ENCODE measurements at regions not wholly inside any gene's neighbourhood (a gene's known extent, or its start where the extent isn't known, plus 50 kb on each side); places are given as distances from the start of the nearest gene placed in this dataset.

DNA sequence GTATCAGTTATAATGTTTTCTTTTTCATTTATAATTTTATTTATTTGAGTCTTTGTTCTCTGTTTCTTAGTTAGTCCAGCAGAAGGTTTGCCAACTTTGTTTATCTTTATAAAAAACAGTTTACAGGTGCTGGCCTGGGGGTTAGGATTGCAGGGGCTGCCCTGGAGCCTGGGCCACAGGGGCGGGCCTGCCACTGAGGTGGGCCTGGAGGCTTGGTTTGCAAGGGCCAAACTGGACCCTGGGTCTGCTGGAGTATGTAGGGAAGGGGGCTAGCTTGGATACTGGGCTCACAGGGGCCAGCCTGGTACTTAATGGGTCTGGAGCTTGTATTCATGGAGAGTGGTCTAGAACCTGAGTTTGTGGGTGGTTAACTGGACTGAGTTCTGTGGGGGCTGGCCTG, 789.9 kb upstream of the ADGRL4 start:
- DNase-seq (no peak), ATAC-seq (ENCODE audit: low read depth) (no peak)
- ChIA-PET POLR2A (no interaction called here), CTCF (no interaction called here)
- Mint-ChIP-seq H3K4me1 (peaks cover 3% of the 10 kb centered on the region), H3K9me3 (peaks cover 10% of the 10 kb centered on the region), H3K4me3 (no peak overlapping the region), H3K27me3 (no peaks in the 10 kb centered on the region), H3K27ac (no peak overlapping the region), H3K36me3 (ENCODE audit: low read depth) (no peaks in the 10 kb centered on the region)
- intact Hi-C loops (cut with micrococcal nuclease) = no loop called here
- TF ChIP-seq, protein P1, sequence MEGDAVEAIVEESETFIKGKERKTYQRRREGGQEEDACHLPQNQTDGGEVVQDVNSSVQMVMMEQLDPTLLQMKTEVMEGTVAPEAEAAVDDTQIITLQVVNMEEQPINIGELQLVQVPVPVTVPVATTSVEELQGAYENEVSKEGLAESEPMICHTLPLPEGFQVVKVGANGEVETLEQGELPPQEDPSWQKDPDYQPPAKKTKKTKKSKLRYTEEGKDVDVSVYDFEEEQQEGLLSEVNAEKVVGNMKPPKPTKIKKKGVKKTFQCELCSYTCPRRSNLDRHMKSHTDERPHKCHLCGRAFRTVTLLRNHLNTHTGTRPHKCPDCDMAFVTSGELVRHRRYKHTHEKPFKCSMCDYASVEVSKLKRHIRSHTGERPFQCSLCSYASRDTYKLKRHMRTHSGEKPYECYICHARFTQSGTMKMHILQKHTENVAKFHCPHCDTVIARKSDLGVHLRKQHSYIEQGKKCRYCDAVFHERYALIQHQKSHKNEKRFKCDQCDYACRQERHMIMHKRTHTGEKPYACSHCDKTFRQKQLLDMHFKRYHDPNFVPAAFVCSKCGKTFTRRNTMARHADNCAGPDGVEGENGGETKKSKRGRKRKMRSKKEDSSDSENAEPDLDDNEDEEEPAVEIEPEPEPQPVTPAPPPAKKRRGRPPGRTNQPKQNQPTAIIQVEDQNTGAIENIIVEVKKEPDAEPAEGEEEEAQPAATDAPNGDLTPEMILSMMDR (IDR thresholded peaks at IDR 0.05) = no peak

DNA sequence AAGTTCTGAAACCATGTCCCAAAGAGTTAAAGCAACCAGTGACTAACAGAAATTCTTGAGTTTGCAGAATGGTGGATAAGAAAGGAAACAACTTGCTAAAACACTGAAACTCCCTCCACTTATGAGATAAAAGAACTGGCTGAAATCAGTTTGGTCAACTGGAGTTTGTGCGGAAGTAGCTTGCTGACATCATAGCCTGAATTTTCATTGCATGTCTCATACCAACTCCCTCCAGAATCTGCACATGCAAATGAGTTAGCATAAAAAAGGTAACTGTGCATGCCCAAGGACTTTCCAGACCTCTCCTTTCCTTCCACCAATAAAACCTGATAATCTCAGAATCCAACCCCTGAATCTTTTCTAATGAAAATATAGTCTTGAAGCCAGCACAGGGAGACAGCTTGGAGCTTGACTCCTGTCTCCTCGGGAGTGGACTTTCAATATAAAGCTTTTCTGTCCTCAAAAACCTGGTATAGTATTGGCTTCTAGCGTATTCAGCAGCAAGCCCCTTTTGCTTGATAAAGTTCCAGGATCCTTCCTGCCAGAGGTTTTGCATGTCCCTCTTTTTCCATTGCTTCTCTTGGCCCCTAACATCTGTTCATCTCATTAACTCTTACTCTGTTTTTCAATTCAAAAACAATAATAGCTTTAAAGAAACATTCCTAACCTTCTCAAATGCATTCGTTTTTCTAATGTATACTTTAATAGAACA, 785.8 kb upstream of the ADGRL4 start:
- POLR2A ChIA-PET = no interaction called here
- CTCF ChIA-PET = no interaction called here
- ATAC-seq (ENCODE audit: low read depth) (no peak), DNase-seq (no peak)
- peaks cover 3% of the 10 kb centered on the region for H3K4me1 Mint-ChIP-seq
- H3K9me3 Mint-ChIP-seq = peaks cover 10% of the 10 kb centered on the region
- no peak overlapping the region for H3K27ac Mint-ChIP-seq
- TF ChIP-seq, protein P1 (IDR thresholded peaks at IDR 0.05) = no peak
- H3K36me3 Mint-ChIP-seq (ENCODE audit: low read depth) = no peaks in the 10 kb centered on the region
- no peak overlapping the region for H3K4me3 Mint-ChIP-seq
- intact Hi-C loops (cut with micrococcal nuclease) = no loop called here
- H3K27me3 Mint-ChIP-seq = no peaks in the 10 kb centered on the region

DNA sequence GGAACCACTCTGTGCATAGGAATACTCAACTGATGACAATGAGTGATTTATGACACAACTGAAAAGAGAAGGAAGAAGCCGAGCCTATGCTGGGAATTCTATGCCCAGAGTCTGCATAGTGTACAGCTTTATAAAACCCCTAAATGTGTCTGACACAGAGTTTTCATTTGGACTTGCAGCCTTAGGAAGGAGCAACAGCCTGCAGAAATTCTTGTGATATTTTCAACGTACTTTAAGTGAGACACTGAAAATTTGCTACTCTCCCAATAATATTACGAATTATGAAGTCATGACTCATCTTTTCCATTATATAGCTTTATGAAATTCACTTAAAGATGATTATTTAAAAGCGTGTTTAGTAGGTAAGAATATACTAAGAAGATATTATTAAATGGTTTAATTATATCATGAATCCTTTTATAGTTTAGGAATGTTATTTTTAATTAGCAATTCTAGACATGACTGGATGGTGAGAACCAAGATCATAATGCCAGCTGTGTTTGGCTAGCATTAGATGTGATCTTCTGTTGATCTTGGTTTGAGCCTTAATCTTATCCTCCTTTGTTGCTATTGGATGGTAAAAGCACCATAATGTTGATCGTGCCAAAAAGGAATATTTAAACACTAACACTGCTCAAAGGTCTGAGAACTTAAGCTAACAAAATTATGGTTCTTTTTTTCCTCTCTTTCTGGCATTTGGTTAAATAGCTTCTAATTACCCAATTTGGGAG, 785.1 kb upstream of the ADGRL4 start:
- TF ChIP-seq, protein P1 (IDR thresholded peaks at IDR 0.05) = no peak
- peaks cover 3% of the 10 kb centered on the region for H3K4me1 Mint-ChIP-seq
- no peaks in the 10 kb centered on the region for H3K36me3 Mint-ChIP-seq (ENCODE audit: low read depth)
- intact Hi-C loops (cut with micrococcal nuclease) = no loop called here
- ChIA-PET POLR2A (no interaction called here), CTCF (no interaction called here)
- no peaks in the 10 kb centered on the region for H3K27me3 Mint-ChIP-seq
- peaks cover 10% of the 10 kb centered on the region for H3K9me3 Mint-ChIP-seq
- H3K27ac Mint-ChIP-seq = no peak overlapping the region
- H3K4me3 Mint-ChIP-seq = no peak overlapping the region
- DNase-seq (no peak), ATAC-seq (ENCODE audit: low read depth) (no peak)

DNA sequence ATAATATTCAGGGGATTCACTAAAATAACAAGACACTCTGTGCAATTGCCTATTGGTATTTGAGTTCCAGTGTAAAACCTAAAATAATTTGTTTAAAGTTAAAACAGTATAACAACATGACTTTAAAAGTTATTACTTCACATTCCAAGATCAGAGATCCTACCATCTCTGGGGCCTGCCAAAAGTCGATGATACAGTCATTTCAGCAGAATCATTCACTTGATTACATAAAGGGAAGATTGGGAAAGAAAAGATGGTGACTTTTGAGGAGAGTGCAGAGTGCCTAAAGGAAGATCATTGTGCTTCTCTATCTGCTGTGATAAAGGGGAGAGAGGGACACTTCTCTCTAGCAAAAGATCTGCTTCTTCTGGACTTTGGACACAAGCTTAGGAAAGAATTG, 784.4 kb upstream of the ADGRL4 start:
- H3K27me3 Mint-ChIP-seq = no peaks in the 10 kb centered on the region
- TF ChIP-seq, protein P1 (IDR thresholded peaks at IDR 0.05) = no peak
- H3K9me3 Mint-ChIP-seq = peaks cover 10% of the 10 kb centered on the region
- no peaks in the 10 kb centered on the region for H3K36me3 Mint-ChIP-seq (ENCODE audit: low read depth)
- CTCF ChIA-PET = no interaction called here
- DNase-seq (no peak), ATAC-seq (ENCODE audit: low read depth) (no peak)
- intact Hi-C loops (cut with micrococcal nuclease) = no loop called here
- no peak overlapping the region for H3K27ac Mint-ChIP-seq
- no peak overlapping the region for H3K4me3 Mint-ChIP-seq
- H3K4me1 Mint-ChIP-seq = peaks cover 3% of the 10 kb centered on the region
- POLR2A ChIA-PET = no interaction called here

DNA sequence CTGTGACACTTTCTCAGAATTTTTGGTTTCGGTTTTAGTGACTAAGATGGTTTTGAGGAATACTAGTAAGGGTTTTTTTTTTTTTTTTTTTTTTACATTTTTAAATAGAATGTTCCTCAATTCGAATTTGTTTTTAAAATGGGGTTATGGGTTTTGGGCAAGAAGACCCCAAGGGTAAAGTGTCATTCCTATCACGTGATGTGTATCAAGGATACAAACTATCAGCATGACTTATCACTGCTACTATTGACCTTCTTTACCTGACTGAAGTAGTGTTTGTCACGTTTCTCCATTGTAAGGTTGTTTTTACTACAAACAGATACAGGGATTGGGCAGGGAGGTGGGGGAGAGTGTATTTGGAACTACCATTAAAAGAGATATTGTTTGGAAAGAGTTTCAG, 781.1 kb upstream of the ADGRL4 start:
- TF ChIP-seq, protein P1 (IDR thresholded peaks at IDR 0.05) = no peak
- intact Hi-C loops (cut with micrococcal nuclease) = no loop called here
- ATAC-seq (ENCODE audit: low read depth) (no peak), DNase-seq (no peak)
- Mint-ChIP-seq H3K27me3 (no peaks in the 10 kb centered on the region), H3K4me3 (no peak overlapping the region), H3K9me3 (no peaks in the 10 kb centered on the region), H3K27ac (no peak overlapping the region), H3K36me3 (ENCODE audit: low read depth) (no peaks in the 10 kb centered on the region), H3K4me1 (peaks cover 3% of the 10 kb centered on the region)
- ChIA-PET CTCF (no interaction called here), POLR2A (no interaction called here)
